HG02884 (cell line): ENCODE measurements at regions not wholly inside any gene's neighbourhood (a gene's known extent, or its start where the extent isn't known, plus 50 kb on each side); places are given as distances from the start of the nearest gene placed in this dataset.
"Not testable (repeated sequence)": the region's sequence is repeated elsewhere in the genome, so short reads cannot be mapped to it uniquely, and the experiment has no call there.

Experiments
- ATAC-seq: cut with Tn5 transposase; IDR thresholded peaks from one replicate; pipeline ENCODE4 v1.9.1; 2021; ENCODE audit warnings: mild to moderate bottlenecking, moderate library complexity; ENCODE audit not compliant: unreplicated experiment

- ATAC-seq: no peak
Measured at GRCh38 chr6:4677011-4677750, 99.0 kb upstream of the CDYL start.

GRCh38 chr6:4676016-4676415 lies 100.2 kb upstream of the CDYL start:
- ATAC-seq: no peak

GRCh38 chr6:4675121-4675520 lies 101.1 kb upstream of the CDYL start:
- ATAC-seq: no peak

GRCh38 chr6:4673861-4674260 lies 102.3 kb upstream of the CDYL start:
- ATAC-seq: no peak

- ATAC-seq: no peak
Measured at GRCh38 chr6:4672772-4673171, 103.4 kb upstream of the CDYL start.

- no peak for ATAC-seq
Measured at GRCh38 chr6:4671587-4672115, 104.6 kb upstream of the CDYL start.

- ATAC-seq: no peak
Measured at GRCh38 chr6:4670824-4671409, 105.3 kb upstream of the CDYL start.

- ATAC-seq: no peak
Measured at GRCh38 chr6:4670290-4670689, 105.9 kb upstream of the CDYL start.

- no peak for ATAC-seq
Measured at GRCh38 chr6:4668271-4669179, 107.7 kb upstream of the CDYL start.

- ATAC-seq: no peak
Measured at GRCh38 chr6:4667591-4667990, 108.6 kb upstream of the CDYL start.

- no peak for ATAC-seq
Measured at GRCh38 chr6:4666886-4667513, 109.2 kb upstream of the CDYL start.

GRCh38 chr6:4665489-4666417 lies 110.5 kb upstream of the CDYL start:
- ATAC-seq: no peak

- no peak for ATAC-seq
Measured at GRCh38 chr6:4664911-4665310, 111.3 kb upstream of the CDYL start.

- ATAC-seq: no peak
Measured at GRCh38 chr6:4664117-4664626, 112.0 kb upstream of the CDYL start.

GRCh38 chr6:4662886-4663285 lies 113.3 kb upstream of the CDYL start:
- no peak for ATAC-seq

GRCh38 chr6:4661391-4661790 lies 114.8 kb upstream of the CDYL start:
- no peak for ATAC-seq

- no peak for ATAC-seq
Measured at GRCh38 chr6:4660377-4661321, 115.6 kb upstream of the CDYL start.

- ATAC-seq: not testable (repeated sequence)
Measured at GRCh38 chr6:4659719-4660118, 116.5 kb upstream of the CDYL start.

- ATAC-seq: no peak
Measured at GRCh38 chr6:4658486-4658885, 117.7 kb upstream of the CDYL start.
